Erythroblast (primary cell): ENCODE measurements at regions not wholly inside any gene's neighbourhood (a gene's known extent, or its start where the extent isn't known, plus 50 kb on each side); places are given as distances from the start of the nearest gene placed in this dataset.

Experiments used
- GATA1 ChIP-seq: IDR thresholded peaks from 2 replicates; pipeline ENCODE4 v1.6.1; 2011; ENCODE audit warnings: low read depth, mild to moderate bottlenecking, control low read depth, low read length, moderate library complexity
- POLR2A ChIP-seq: IDR thresholded peaks from 2 replicates; pipeline ENCODE4 v1.6.1; 2011; ENCODE audit warnings: mild to moderate bottlenecking, low read length

DNA sequence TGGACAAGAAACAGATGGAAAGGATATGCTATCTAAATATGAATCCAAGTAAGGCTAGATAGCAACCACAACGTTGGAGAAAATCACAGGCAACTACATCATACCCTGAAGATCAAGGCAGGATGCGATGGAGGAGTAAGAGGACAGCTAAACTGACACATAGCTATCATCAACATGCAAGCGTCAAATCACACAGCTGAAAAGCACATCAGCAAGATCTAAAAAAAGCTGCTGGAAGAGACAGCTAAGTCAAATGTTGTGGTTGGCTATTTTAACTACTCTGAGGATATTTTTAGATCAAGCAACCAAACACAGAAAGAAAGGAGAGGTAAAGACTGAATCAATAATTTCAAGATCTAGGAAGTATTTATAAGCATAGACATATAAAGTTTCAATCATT is 466.9 kb downstream of the BRD1 start:
- TF ChIP-seq POLR2A (no peak), GATA1 (no peak)
